ENCODE measurements at regions not wholly inside any gene's neighbourhood (a gene's known extent, or its start where the extent isn't known, plus 50 kb on each side); places are given as distances from the start of the nearest gene placed in this dataset.

DNA sequence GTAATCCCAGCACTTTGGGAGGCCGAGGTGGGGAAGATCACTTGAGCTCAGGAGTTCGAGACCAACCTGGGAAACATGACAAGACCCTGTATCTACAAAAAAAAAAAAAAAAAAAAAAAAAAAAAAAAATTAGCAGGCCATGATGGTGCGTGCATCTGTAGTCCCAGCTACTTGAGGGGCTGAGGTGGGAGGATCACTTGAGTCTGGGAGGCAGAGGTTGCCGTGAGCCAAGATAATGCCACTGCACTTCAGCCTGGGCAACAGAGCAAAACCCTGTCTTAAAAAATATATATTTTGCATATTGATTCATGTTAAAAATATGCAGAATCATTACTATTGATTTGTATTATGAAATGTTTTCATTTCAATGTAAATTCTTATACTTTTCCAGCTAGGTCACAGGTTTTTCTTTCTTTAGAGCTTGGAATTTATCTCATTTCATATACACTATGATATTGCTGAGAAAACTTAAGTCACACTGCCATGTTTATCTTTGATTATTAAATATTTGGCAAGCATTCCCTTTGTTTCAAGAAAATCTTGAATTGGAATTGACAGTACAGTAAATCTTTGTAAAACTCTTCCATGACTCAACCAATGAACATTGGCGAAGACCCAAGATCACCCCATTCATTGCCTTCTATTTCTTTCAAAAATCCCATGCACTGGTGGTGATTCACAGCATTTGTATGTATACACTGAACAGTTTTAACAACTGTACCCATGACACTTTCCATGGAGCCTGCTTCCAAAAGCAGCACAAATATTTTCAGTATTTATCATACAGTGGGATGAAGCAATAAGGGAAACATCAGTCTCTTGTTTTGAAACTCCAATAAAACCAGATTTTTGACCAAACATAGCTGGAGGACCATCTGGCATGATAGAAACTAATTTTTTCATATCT, 83.5 kb upstream of the TNRC6A start:
- no peak for TF ChIP-seq POLR2A (IDR thresholded peaks at IDR 0.05)
- TF ChIP-seq, protein P1, sequence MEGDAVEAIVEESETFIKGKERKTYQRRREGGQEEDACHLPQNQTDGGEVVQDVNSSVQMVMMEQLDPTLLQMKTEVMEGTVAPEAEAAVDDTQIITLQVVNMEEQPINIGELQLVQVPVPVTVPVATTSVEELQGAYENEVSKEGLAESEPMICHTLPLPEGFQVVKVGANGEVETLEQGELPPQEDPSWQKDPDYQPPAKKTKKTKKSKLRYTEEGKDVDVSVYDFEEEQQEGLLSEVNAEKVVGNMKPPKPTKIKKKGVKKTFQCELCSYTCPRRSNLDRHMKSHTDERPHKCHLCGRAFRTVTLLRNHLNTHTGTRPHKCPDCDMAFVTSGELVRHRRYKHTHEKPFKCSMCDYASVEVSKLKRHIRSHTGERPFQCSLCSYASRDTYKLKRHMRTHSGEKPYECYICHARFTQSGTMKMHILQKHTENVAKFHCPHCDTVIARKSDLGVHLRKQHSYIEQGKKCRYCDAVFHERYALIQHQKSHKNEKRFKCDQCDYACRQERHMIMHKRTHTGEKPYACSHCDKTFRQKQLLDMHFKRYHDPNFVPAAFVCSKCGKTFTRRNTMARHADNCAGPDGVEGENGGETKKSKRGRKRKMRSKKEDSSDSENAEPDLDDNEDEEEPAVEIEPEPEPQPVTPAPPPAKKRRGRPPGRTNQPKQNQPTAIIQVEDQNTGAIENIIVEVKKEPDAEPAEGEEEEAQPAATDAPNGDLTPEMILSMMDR (IDR thresholded peaks at IDR 0.05) = no peak

Measured in Peyer's patch (tissue), 4 donors.